SK-N-SH (cell line): ENCODE measurements at regions not wholly inside any gene's neighbourhood (a gene's known extent, or its start where the extent isn't known, plus 50 kb on each side); places are given as distances from the start of the nearest gene placed in this dataset.

Experiments used
- CTCF ChIA-PET: fragments of 300-600, 350-600 bp; formaldehyde crosslinking; extraction: SDS; loops from one replicate; lab custom pipeline; 2021; lab: Yijun Ruan, JAX
- POLR2A ChIA-PET: fragments of 350-600 bp; sonication (Branson Sonifier 250); formaldehyde crosslinking; extraction: SDS; loops from one replicate; lab custom pipeline; 2020; ENCODE audit warnings: antibody characterized with exemption, inconsistent platforms; lab: Yijun Ruan, JAX
- DNase-seq: peaks from one replicate; pipeline ENCODE4 v3.0.0; 2012
- H2AFZ ChIP-seq: fragments of 200-600 bp; sonication (generic); 2 replicates; pipeline ENCODE4 v1.8.1; 2016; ENCODE audit warnings: antibody characterized with exemption, mild to moderate bottlenecking, low read depth
- H3F3A ChIP-seq: fragments of 200-600 bp; sonication (generic); replicated peaks from 2 replicates; pipeline ENCODE3; 2016; ENCODE audit warnings: antibody characterized with exemption, mild to moderate bottlenecking; ENCODE audit not compliant: insufficient read depth
- H3K27ac ChIP-seq, 2 experiments: fragments of 200-500 bp in 1 of 2; fragments of 200-600 bp in 1 of 2; sonication (Bioruptor generic) in 1 of 2; sonication (generic), shearing (Covaris generic) in 1 of 2; 2 replicates each; pipeline versions ENCODE4 v1.5.1 to v1.6.1; 2014 to 2016; ENCODE audit warnings: low read depth in 2 of 2, inconsistent platforms in 1 of 2, low read length in 1 of 2, mild to moderate bottlenecking in 1 of 2, mixed read lengths in 1 of 2
- H3K27me3 ChIP-seq: fragments of 200-600 bp; sonication (generic), shearing (Covaris generic); 2 replicates; pipeline ENCODE4 v1.6.1; 2016; ENCODE audit warnings: mixed run types; ENCODE audit not compliant: insufficient read depth
- H3K36me3 ChIP-seq, 2 experiments: fragments of 200-500 bp in 1 of 2; fragments of 200-600 bp in 1 of 2; sonication (Bioruptor generic) in 1 of 2; sonication (generic) in 1 of 2; replicated peaks in 1 of 2; 2 replicates each; pipeline versions ENCODE3 to v1.5.1; 2014 to 2016; ENCODE audit warnings: low read length in 1 of 2, mild to moderate bottlenecking in 1 of 2; ENCODE audit not compliant: insufficient read depth in 2 of 2, control insufficient read depth in 1 of 2
- H3K4me1 ChIP-seq, 2 experiments: fragments of 200-500 bp in 1 of 2; fragments of 200-600 bp in 1 of 2; sonication (Bioruptor generic) in 1 of 2; sonication (generic), shearing (Covaris generic) in 1 of 2; 2 replicates each; pipeline versions ENCODE4 v1.5.1 to v1.6.1; 2014 to 2016; ENCODE audit warnings: low read depth in 1 of 2, low read length in 1 of 2, mixed run types in 1 of 2; ENCODE audit not compliant: insufficient read depth in 2 of 2, control insufficient read depth in 1 of 2
- H3K4me2 ChIP-seq: fragments of 200-600 bp; sonication (generic), shearing (Covaris generic); 2 replicates; pipeline ENCODE4 v1.6.1; 2017; ENCODE audit warnings: mixed run types
- H3K4me3 ChIP-seq, 2 experiments: fragments of 200-500 bp in 1 of 2; fragments of 200-600 bp in 1 of 2; sonication (Bioruptor generic) in 1 of 2; sonication (generic), shearing (Covaris generic) in 1 of 2; 2 replicates each; pipeline versions ENCODE4 v1.5.1 to v1.8.1; 2014 to 2016; ENCODE audit warnings: low read depth in 2 of 2, inconsistent platforms in 1 of 2, low read length in 1 of 2, mild to moderate bottlenecking in 1 of 2, mixed read lengths in 1 of 2, moderate library complexity in 1 of 2
- H3K79me2 ChIP-seq: fragments of 200-600 bp; sonication (generic); 2 replicates; pipeline ENCODE4 v1.8.1; 2017; ENCODE audit warnings: mild to moderate bottlenecking; ENCODE audit not compliant: insufficient read depth
- H3K9ac ChIP-seq: fragments of 200-600 bp; sonication (generic); 2 replicates; pipeline ENCODE4 v1.6.1; 2017; ENCODE audit warnings: mixed run types
- H3K9me2 ChIP-seq: fragments of 200-600 bp; sonication (generic); 2 replicates; pipeline ENCODE4 v1.6.1; 2017; ENCODE audit warnings: mixed run types
- H3K9me3 ChIP-seq: fragments of 200-600 bp; sonication (generic); 2 replicates; pipeline ENCODE4 v1.6.1; 2017; ENCODE audit warnings: mixed run types, mild to moderate bottlenecking, moderate library complexity
- H4K20me1 ChIP-seq: fragments of 200-600 bp; sonication (generic); 2 replicates; pipeline ENCODE4 v1.6.1; 2017; ENCODE audit warnings: mild to moderate bottlenecking, mixed run types; ENCODE audit not compliant: insufficient read depth
- CHD2 ChIP-seq: fragments of 150-350 bp; IDR thresholded peaks from 2 replicates; pipeline ENCODE4 v1.6.1; 2018; ENCODE audit warnings: low read length; ENCODE audit not compliant: partially characterized antibody
- ELF1 ChIP-seq: IDR thresholded peaks from 2 replicates; pipeline ENCODE4 v1.4.0; 2012
- EP300 ChIP-seq, 2 experiments: IDR thresholded peaks; 2 replicates each; pipeline versions ENCODE4 v1.4.0 to v1.6.1; 2012; ENCODE audit warnings: borderline replicate concordance in 1 of 2, low read depth in 1 of 2, low read length in 1 of 2
- FOSL2 ChIP-seq: IDR thresholded peaks from 2 replicates; pipeline ENCODE4 v1.4.0; 2012; ENCODE audit warnings: low read depth, mild to moderate bottlenecking, moderate library complexity, borderline replicate concordance
- MEF2A ChIP-seq: IDR thresholded peaks from 2 replicates; pipeline ENCODE4 v1.4.0; 2012; ENCODE audit warnings: low read depth, borderline replicate concordance
- NFIC ChIP-seq: IDR thresholded peaks from 2 replicates; pipeline ENCODE4 v1.4.0; 2012; ENCODE audit warnings: borderline replicate concordance
- RFX5 ChIP-seq: IDR thresholded peaks from 2 replicates; pipeline ENCODE4 v1.6.1; 2012; ENCODE audit warnings: mild to moderate bottlenecking, improper control_type of control experiment, low read length
- RXRA ChIP-seq: IDR thresholded peaks from 2 replicates; pipeline ENCODE4 v1.4.0; 2012; ENCODE audit warnings: low read depth, mild to moderate bottlenecking, borderline replicate concordance
- TCF12 ChIP-seq: IDR thresholded peaks from 2 replicates; pipeline ENCODE4 v1.4.0; 2012
- YY1 ChIP-seq: IDR thresholded peaks from 2 replicates; pipeline ENCODE4 v1.4.0; 2012; ENCODE audit warnings: low read depth, mild to moderate bottlenecking
- WGBS: methylation state at CpG from one replicate; pipeline ENCODE4 v1.1.6; 2017; ENCODE audit warnings: low lambda C conversion rate; 5-methylcytosine and 5-hydroxymethylcytosine counted together
- TF ChIP-seq, protein P1 (sequence below): fragments of 200-600 bp; sonication (generic); IDR thresholded peaks from 2 replicates; pipeline ENCODE4 v1.6.1; 2017; ENCODE audit warnings: antibody characterized with exemption, mild to moderate bottlenecking, moderate library complexity
- TF ChIP-seq, protein P2 (sequence below): fragments of 150-350 bp; IDR thresholded peaks from 2 replicates; pipeline ENCODE4 v1.6.1; 2017; ENCODE audit warnings: antibody characterized with exemption, low read length, low read depth, borderline replicate concordance
- TF ChIP-seq, protein P3 (sequence below): IDR thresholded peaks from 2 replicates; pipeline ENCODE4 v1.4.0; 2012; ENCODE audit warnings: low read depth
- TF ChIP-seq, protein P4 (sequence below): IDR thresholded peaks from 2 replicates; pipeline ENCODE4; 2012
- TF ChIP-seq, protein P5 (sequence below): fragments of 150-350 bp; IDR thresholded peaks from 2 replicates; pipeline ENCODE4 v1.6.1; 2016; ENCODE audit warnings: mild to moderate bottlenecking, low read depth, low read length

DNA sequence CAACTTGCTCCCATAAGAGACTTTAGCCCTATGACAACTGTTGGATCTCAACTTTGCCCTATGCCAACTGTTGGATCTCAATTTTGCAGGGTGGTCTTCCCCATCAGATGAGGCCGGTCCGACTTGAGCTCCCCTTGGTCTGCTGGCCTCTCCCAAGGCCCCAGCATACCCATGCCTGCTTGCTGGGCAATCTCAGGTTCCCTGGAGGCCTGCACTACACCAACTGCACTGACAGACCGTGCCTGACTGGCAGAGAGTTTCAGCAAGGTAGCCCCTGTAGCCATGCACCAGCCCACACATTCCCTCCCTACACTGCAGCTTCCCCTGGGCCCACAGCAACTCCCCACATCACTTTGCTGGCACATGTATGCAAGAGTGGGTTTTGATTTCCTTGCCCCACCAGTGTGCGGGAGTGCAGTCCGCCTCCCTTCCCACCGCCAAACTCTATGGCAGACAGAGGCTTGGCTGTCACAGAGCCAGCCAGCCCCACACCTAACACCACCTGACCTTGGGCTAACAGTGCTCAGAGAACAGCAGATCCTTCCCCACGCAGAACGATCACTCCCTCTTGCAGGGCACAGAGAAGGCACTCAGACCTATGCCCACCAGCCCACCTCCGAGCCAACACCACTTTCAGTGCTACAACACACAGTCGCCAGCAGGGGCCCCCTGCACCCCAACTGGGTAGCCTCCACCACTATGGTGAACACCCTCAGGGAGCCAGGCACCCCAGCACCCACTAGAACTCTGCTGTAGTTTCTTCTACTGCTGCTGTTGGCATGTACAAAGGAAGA is 279.9 kb upstream of the COX7C start:
- H3K4me3 ChIP-seq = no peak overlapping the region
- H4K20me1 ChIP-seq = no peaks in the 10 kb centered on the region
- WGBS = 12% methylated on average over 4 of the region's 10 CpGs
- ChIA-PET CTCF (interaction anchor here (0.9 kb wide), 1 partner anchor 30 kb away, joined by 3 read pairs; no protein-coding TSS in a partner anchor), POLR2A (no interaction called here)
- DNase-seq = no peak
- H3K4me1 ChIP-seq = no peaks in the 10 kb centered on the region
- no peaks in the 10 kb centered on the region for H3F3A ChIP-seq
- TF ChIP-seq, protein P1, sequence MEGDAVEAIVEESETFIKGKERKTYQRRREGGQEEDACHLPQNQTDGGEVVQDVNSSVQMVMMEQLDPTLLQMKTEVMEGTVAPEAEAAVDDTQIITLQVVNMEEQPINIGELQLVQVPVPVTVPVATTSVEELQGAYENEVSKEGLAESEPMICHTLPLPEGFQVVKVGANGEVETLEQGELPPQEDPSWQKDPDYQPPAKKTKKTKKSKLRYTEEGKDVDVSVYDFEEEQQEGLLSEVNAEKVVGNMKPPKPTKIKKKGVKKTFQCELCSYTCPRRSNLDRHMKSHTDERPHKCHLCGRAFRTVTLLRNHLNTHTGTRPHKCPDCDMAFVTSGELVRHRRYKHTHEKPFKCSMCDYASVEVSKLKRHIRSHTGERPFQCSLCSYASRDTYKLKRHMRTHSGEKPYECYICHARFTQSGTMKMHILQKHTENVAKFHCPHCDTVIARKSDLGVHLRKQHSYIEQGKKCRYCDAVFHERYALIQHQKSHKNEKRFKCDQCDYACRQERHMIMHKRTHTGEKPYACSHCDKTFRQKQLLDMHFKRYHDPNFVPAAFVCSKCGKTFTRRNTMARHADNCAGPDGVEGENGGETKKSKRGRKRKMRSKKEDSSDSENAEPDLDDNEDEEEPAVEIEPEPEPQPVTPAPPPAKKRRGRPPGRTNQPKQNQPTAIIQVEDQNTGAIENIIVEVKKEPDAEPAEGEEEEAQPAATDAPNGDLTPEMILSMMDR = peak; percentile 10; the same call in 1 of the 2 replicates
- no peak for TF ChIP-seq MEF2A
- no peaks in the 10 kb centered on the region for H3K27me3 ChIP-seq
- H2AFZ ChIP-seq = no peak overlapping the region
- no peaks in the 10 kb centered on the region for H3K9me3 ChIP-seq
- no peaks in the 10 kb centered on the region for H3K79me2 ChIP-seq
- H3K4me2 ChIP-seq = no peak overlapping the region
- H3K27ac ChIP-seq = no peak overlapping the region
- H3K36me3 ChIP-seq = no peaks in the 10 kb centered on the region
- no peaks in the 10 kb centered on the region for H3K9me2 ChIP-seq
- no peak overlapping the region for H3K9ac ChIP-seq

DNA sequence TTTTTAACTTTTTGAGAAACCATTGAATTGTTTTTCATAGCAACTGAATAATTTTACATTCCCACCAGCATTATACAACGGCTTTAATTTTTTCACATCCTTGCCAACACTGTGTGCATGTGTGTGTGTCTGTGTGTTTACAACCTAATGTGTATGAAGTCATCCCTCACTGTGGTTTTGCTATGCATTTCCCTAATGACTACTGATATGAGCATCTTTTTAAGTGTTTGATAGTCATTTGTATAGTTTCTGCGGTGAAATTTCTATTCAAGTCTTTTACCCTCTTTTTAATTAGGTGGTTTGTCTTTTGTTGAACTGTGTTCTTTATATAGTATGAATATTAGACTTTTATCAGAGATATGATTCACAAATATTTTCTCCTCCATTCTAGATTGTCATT is 263.1 kb upstream of the COX7C start:
- Histone ChIP-seq H3K27me3 (no peaks in the 10 kb centered on the region), H3K9ac (no peak overlapping the region), H3K36me3 (no peaks in the 10 kb centered on the region), H2AFZ (no peak overlapping the region), H3K27ac (no peak overlapping the region), H3K4me3 (no peak overlapping the region), H4K20me1 (no peaks in the 10 kb centered on the region), H3K9me3 (no peaks in the 10 kb centered on the region), H3F3A (no peaks in the 10 kb centered on the region), H3K9me2 (no peaks in the 10 kb centered on the region), H3K4me2 (no peak overlapping the region), H3K4me1 (no peaks in the 10 kb centered on the region), H3K79me2 (no peaks in the 10 kb centered on the region)
- WGBS = 7% methylated on average over 2 of the region's 2 CpGs
- CTCF ChIA-PET = interaction anchor here (0.6 kb wide), 1 partner anchor 44 kb away, joined by 4 read pairs; no protein-coding TSS in a partner anchor
- DNase-seq = no peak
- TF ChIP-seq RXRA (no peak), YY1 (no peak), NFIC (no peak)
- TF ChIP-seq, protein P2, sequence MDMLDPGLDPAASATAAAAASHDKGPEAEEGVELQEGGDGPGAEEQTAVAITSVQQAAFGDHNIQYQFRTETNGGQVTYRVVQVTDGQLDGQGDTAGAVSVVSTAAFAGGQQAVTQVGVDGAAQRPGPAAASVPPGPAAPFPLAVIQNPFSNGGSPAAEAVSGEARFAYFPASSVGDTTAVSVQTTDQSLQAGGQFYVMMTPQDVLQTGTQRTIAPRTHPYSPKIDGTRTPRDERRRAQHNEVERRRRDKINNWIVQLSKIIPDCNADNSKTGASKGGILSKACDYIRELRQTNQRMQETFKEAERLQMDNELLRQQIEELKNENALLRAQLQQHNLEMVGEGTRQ = no peak
- POLR2A ChIA-PET = no interaction called here

DNA sequence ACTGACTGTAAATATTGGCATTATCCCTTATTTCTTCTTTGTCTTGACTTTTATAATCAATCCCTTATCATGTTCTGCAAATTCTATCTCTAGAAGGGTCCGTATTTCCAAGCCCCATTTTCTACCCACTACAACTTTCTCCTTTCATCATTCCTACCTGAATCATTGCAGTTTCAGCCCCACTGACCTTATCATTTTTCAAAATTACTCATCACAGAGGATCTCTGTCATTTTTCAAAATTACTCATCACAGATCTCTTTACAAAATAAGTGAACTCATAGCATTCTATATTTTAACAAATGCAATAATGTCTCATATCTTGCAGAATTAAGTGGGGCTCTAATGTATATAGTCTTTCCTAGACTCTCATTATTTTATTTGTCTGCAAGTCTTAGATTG is 256.9 kb upstream of the COX7C start:
- H3K27ac ChIP-seq = no peak overlapping the region
- no peak overlapping the region for H3K4me2 ChIP-seq
- no peaks in the 10 kb centered on the region for H4K20me1 ChIP-seq
- no peak for DNase-seq
- H3K4me3 ChIP-seq = no peak overlapping the region
- H3K4me1 ChIP-seq = no peaks in the 10 kb centered on the region
- H3K36me3 ChIP-seq = no peaks in the 10 kb centered on the region
- H3K79me2 ChIP-seq = no peaks in the 10 kb centered on the region
- H3K9ac ChIP-seq = no peak overlapping the region
- H3F3A ChIP-seq = no peaks in the 10 kb centered on the region
- H2AFZ ChIP-seq = no peak overlapping the region
- H3K9me2 ChIP-seq = no peaks in the 10 kb centered on the region
- no peaks in the 10 kb centered on the region for H3K27me3 ChIP-seq
- H3K9me3 ChIP-seq = no peaks in the 10 kb centered on the region
- CTCF ChIA-PET = no interaction called here
- POLR2A ChIA-PET = no interaction called here
- WGBS = 5% methylated on average over 1 of the region's 1 CpG
- TF ChIP-seq, protein P3, sequence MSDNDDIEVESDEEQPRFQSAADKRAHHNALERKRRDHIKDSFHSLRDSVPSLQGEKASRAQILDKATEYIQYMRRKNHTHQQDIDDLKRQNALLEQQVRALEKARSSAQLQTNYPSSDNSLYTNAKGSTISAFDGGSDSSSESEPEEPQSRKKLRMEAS = no peak
- TF ChIP-seq, protein P4, sequence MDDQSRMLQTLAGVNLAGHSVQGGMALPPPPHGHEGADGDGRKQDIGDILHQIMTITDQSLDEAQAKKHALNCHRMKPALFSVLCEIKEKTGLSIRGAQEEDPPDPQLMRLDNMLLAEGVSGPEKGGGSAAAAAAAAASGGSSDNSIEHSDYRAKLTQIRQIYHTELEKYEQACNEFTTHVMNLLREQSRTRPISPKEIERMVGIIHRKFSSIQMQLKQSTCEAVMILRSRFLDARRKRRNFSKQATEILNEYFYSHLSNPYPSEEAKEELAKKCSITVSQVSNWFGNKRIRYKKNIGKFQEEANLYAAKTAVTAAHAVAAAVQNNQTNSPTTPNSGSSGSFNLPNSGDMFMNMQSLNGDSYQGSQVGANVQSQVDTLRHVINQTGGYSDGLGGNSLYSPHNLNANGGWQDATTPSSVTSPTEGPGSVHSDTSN = no peak
- TF ChIP-seq RFX5 = no peak
- TF ChIP-seq CHD2 = no peak
- TF ChIP-seq ELF1 = no peak
- TF ChIP-seq, protein P2 = no peak
- TF ChIP-seq TCF12 = no peak
- no peak for TF ChIP-seq NFIC
- TF ChIP-seq, protein P5, sequence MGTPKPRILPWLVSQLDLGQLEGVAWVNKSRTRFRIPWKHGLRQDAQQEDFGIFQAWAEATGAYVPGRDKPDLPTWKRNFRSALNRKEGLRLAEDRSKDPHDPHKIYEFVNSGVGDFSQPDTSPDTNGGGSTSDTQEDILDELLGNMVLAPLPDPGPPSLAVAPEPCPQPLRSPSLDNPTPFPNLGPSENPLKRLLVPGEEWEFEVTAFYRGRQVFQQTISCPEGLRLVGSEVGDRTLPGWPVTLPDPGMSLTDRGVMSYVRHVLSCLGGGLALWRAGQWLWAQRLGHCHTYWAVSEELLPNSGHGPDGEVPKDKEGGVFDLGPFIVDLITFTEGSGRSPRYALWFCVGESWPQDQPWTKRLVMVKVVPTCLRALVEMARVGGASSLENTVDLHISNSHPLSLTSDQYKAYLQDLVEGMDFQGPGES = no peak
- TF ChIP-seq EP300 (IDR thresholded peaks at IDR 0.05; ENCODE audit: borderline replicate concordance in 1 of 2, low read depth in 1 of 2, low read length in 1 of 2) = no peak
- no peak for TF ChIP-seq FOSL2
